ENCODE measurements at regions not wholly inside any gene's neighbourhood (a gene's known extent, or its start where the extent isn't known, plus 50 kb on each side); places are given as distances from the start of the nearest gene placed in this dataset.

DNA sequence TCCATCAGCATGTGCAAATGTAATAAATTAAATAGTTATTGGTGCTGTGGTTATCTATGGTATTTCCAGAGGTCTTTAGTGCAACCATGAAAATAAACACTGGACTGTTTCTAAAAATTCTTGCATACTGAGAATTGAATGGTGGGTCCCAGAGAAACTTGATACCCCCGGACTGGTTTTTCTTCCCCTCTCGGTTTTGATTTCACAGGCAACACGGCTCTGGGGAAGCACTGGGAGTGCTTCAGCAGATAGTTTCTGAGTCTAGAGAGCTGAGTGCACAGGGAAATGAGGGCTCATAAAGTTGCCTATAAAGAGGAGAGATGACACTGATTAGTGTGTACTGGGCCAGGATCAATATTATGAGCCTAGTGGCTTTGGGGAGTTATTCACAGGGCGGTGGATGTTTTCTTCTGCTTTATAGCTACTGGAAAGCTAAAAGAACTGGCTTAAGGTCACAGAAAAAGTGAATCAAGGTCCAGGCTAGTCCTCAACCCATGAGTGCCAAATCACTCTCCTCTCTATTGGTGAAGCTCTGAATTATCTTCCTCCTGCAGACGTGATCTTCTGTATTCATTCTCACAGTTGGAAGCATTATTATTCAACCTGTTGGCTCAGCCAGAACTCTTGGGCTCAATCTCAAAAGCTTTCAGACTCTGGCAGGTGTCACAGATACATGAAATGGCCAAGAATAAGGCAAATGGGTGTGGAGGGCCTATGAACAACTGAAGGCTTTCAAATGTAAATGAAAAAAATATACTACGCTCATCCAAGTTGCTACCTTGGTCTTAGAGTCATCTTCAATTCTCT is 170.2 kb upstream of the HMHB1 start:
- TF ChIP-seq TEAD1 (CRISPR knock-in tag; IDR thresholded peaks at IDR 0.05) = no peak
- no peak for TF ChIP-seq GABPB1 (CRISPR knock-in tag; IDR thresholded peaks at IDR 0.05)
- TF ChIP-seq ZNF138 (CRISPR knock-in tag; conservative IDR thresholded peaks at IDR 0.05) = no peak
- no peak for TF ChIP-seq ZBTB21 (CRISPR knock-in tag; IDR thresholded peaks at IDR 0.05; ENCODE audit: borderline replicate concordance)
- TF ChIP-seq, protein P1, sequence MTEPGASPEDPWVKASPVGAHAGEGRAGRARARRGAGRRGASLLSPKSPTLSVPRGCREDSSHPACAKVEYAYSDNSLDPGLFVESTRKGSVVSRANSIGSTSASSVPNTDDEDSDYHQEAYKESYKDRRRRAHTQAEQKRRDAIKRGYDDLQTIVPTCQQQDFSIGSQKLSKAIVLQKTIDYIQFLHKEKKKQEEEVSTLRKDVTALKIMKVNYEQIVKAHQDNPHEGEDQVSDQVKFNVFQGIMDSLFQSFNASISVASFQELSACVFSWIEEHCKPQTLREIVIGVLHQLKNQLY (CRISPR knock-in tag; IDR thresholded peaks at IDR 0.05) = no peak
- TF ChIP-seq, protein P2, sequence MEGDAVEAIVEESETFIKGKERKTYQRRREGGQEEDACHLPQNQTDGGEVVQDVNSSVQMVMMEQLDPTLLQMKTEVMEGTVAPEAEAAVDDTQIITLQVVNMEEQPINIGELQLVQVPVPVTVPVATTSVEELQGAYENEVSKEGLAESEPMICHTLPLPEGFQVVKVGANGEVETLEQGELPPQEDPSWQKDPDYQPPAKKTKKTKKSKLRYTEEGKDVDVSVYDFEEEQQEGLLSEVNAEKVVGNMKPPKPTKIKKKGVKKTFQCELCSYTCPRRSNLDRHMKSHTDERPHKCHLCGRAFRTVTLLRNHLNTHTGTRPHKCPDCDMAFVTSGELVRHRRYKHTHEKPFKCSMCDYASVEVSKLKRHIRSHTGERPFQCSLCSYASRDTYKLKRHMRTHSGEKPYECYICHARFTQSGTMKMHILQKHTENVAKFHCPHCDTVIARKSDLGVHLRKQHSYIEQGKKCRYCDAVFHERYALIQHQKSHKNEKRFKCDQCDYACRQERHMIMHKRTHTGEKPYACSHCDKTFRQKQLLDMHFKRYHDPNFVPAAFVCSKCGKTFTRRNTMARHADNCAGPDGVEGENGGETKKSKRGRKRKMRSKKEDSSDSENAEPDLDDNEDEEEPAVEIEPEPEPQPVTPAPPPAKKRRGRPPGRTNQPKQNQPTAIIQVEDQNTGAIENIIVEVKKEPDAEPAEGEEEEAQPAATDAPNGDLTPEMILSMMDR (IDR thresholded peaks at IDR 0.05) = no peak
- TF ChIP-seq ZNF121 (CRISPR knock-in tag; IDR thresholded peaks at IDR 0.05) = no peak
- TF ChIP-seq FOXJ3 (CRISPR knock-in tag; IDR thresholded peaks at IDR 0.05; ENCODE audit: borderline replicate concordance) = no peak
- no peak for TF ChIP-seq ZNF532 (CRISPR knock-in tag; IDR thresholded peaks at IDR 0.05; ENCODE audit: borderline replicate concordance)
- no peak for TF ChIP-seq SMAD4 (CRISPR knock-in tag; IDR thresholded peaks at IDR 0.05)
- TF ChIP-seq USF1 (CRISPR knock-in tag; IDR thresholded peaks at IDR 0.05) = no peak
